ENCODE measurements at regions not wholly inside any gene's neighbourhood (a gene's known extent, or its start where the extent isn't known, plus 50 kb on each side); places are given as distances from the start of the nearest gene placed in this dataset.

DNA sequence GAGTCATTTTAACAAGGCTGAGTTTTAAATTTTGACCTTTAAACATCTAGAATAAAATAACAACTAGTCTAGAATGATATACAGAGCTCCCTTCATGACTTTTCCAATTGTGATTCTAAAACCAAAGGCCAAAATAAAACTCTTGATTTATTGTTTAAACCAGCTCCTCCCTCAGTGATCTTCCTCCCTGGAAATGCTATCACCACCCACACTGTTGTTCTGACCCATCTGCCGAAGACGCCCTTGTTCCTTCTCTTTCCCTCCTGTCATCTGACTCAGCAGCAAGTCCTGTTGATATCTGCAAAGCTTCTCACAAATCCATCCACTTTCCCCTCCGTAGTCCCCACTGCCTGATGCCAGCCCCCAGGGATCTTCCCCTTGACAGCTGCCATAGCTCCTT lies 231.6 kb upstream of the DYNLRB2 start:
- DNase-seq (ENCODE audit: low read depth in 3 of 3, low spot score in 2 of 3): no peak

DNA sequence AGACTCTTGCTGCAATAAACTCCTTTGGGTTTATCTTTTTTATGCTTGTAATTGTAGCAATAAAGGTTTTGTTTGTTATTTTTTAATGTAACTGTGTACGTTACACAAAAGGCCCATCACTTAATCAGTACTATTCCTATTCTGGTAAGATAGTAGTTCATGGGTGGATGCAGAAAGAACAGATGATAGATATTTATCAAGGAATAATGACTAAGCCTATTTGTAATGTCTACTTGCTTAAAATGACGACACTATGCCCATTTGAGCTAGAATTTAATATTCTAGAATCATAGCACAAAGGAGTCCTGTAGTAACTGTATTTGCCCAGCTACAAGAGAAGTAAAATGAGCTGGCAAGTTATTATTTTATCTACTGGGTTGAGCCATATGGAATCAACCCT lies 235.4 kb upstream of the DYNLRB2 start:
- DNase-seq (ENCODE audit: low read depth in 3 of 3, low spot score in 2 of 3): no peak

DNA sequence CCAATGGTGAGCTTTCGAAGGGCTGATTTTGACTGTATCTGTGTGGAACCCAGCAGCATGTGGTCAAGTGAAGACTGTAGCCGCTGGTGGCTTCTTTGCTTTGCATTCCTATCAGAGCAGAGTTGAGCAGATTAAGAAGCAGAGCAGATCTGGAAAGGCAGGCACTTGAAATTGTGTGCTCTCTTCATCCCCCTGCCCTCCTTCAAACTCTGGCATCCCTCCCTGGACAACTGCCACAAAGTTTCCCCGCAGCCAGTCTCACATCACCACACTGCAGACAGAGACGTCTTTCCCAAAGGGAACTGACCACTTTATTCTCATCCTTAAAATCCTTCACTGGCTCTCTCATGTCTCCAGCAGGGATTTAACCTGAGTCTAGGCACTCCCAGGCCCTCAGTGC lies 237.1 kb upstream of the DYNLRB2 start:
- DNase-seq (ENCODE audit: low read depth in 3 of 3, low spot score in 2 of 3): no peak

DNA sequence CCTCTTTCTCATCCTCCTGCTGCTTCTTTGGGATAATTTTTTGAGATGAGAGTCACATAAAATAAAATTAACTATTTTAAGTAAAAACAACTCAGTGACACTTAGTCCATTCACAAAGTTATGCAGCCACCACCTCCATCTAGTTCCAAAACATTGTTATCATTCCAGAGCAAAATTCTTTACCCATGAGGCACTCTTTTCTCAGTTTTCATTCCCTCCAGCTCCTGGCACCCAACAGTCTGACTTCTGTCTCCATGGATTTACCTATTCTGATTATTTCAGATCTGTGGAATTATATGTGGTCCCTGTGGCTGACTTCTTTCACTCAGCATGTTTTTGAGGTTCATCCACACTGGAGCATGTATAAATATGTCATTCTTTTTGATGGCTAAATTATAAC lies 239.9 kb upstream of the DYNLRB2 start:
- DNase-seq (ENCODE audit: low read depth in 3 of 3, low spot score in 2 of 3): no peak

DNA sequence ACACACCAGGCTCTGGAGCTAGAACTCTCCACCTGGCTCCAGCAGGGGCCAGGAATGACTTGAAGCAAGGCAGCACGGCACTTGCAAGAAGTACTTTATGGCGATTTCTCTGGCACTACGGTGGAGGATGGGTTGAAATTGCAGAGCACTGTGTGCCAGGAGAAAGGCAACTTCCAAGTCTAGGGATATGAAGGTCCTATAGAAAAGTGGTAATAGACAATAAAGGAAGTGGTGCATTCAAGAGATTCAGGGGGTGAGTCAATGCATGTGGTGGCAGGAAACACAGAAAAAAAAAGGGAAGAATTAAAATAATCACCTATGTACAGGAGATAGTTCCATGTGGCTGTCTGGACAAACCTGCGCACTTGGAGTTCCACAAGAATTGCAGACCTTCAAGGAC lies 240.3 kb upstream of the DYNLRB2 start:
- no peak for DNase-seq (ENCODE audit: low read depth in 3 of 3, low spot score in 2 of 3)

- DNase-seq (ENCODE audit: low read depth in 3 of 3, low spot score in 2 of 3): no peak
Measured at GRCh38 chr16:80299416-80299815, 241.4 kb upstream of the DYNLRB2 start.

GRCh38 chr16:80298676-80299075 lies 242.1 kb upstream of the DYNLRB2 start:
- no peak for DNase-seq (ENCODE audit: low read depth in 3 of 3, low spot score in 2 of 3)

DNA sequence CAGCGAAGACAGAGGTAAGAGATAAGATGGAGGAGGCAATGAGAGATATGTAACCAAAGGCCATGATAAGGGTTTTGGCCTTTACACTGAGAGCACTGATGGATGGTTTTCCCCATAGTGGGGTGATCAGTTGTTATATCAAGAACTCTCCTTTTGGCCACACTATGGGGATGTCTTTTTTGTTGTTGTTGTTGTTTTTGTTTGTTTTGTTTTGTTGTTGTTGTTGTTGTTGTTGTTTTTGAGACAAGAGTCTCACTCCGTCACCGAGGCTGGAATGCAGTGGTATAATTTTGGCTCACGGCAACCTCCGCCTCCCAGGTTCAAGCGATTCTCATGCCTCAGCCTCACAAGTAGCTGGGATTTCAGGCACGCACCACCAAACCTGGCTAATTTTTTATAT lies 244.8 kb upstream of the DYNLRB2 start:
- no peak for DNase-seq (ENCODE audit: low read depth in 3 of 3, low spot score in 2 of 3)

DNA sequence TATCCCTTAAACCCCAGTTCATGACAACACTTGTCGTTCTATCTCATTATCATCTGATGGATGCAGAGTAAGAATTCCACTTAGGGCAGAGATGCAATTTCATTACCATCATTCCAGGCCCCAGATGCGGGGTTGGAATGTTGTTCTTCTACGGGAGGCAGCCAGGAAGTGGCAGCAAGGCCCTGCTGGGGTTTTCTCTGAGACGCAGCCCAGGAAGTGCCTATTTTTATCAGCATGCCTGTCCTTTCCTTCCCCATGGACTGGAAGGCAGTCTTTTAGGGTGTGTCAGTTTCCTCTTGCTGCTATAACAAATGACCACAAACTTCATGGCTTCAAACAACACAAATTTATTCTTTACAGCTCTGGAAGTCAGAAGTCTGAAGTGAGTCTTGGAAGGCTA lies 246.6 kb upstream of the DYNLRB2 start:
- DNase-seq (ENCODE audit: low read depth in 3 of 3, low spot score in 2 of 3): no peak

DNA sequence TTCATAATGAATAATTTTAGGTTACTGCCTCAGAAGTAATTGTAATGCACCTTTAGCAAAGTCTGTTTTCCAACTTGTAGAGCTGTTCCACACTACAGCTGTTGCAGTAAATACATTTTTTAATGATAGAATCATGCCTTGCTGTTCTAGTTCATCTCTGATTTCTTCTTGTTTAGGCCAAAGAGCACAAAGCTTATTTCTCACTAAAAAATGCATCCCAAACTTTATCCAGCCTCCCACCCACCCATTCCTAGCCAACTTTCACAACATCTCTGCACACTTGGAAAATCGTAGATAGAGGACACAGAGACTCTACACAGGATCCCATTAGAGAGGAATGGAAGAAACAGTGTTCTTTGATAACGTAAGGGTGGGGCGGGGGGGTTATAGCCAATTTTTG lies 252.2 kb upstream of the DYNLRB2 start:
- no peak for DNase-seq (ENCODE audit: low read depth in 3 of 3, low spot score in 2 of 3)

GRCh38 chr16:80287674-80288073 lies 253.1 kb upstream of the DYNLRB2 start:
- DNase-seq (ENCODE audit: low read depth in 3 of 3, low spot score in 2 of 3): no peak

DNA sequence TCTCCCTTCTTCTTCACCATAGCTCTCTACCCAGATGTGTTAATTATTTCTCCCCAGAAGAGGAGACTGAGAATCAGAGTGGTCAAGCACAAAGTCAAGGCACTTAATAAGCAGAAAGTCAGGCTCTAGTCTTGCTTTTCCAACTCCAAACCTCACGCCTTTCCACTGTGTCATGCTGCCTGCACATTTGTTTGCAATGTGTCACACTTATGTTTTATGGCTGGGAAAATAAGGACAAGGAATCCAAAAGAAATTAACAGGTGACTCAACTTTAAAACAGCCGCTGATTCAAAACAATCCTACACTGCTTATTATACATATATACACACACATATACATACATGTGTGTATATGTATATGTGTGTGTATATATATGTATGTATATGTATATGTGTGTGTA lies 255.7 kb upstream of the DYNLRB2 start:
- no peak for DNase-seq (ENCODE audit: low read depth in 3 of 3, low spot score in 2 of 3)

- DNase-seq (ENCODE audit: low read depth in 3 of 3, low spot score in 2 of 3): no peak
Measured at GRCh38 chr16:80283466-80284392, 257.1 kb upstream of the DYNLRB2 start.

GRCh38 chr16:80280557-80280956 lies 260.2 kb upstream of the DYNLRB2 start:
- no peak for DNase-seq (ENCODE audit: low read depth in 3 of 3, low spot score in 2 of 3)

DNA sequence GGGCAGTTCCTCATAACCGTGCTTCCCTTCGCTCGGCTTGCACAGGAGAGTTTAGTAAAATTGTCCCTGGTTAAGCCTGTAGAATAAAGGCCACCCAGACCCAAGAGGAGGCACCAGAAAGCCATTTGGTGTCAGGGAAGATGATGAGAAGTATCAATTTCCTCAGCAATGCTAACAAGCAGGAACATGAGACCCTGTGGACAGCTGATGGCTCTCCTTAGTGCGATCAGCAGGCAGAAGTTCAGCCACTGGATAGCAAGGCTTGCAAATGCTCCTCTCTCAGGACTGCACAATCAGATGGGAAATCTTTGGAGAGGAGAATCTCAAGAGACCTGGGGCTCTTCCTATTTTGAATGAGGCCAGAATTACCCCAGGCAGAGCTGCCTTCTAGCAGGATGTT lies 261.1 kb upstream of the DYNLRB2 start:
- DNase-seq (ENCODE audit: low read depth in 3 of 3, low spot score in 2 of 3): no peak

GRCh38 chr16:80277182-80277581 lies 263.6 kb upstream of the DYNLRB2 start:
- no peak for DNase-seq (ENCODE audit: low read depth in 3 of 3, low spot score in 2 of 3)

- DNase-seq (ENCODE audit: low read depth in 3 of 3, low spot score in 2 of 3): no peak
Measured at GRCh38 chr16:80274576-80275191, 266.1 kb upstream of the DYNLRB2 start.

GRCh38 chr16:80273635-80274538 lies 266.9 kb upstream of the DYNLRB2 start:
- DNase-seq (ENCODE audit: low read depth in 3 of 3, low spot score in 2 of 3): no peak

- no peak for DNase-seq (ENCODE audit: low read depth in 3 of 3, low spot score in 2 of 3)
Measured at GRCh38 chr16:80265624-80266306, 275.0 kb upstream of the DYNLRB2 start.

- no peak for DNase-seq (ENCODE audit: low read depth in 3 of 3, low spot score in 2 of 3)
Measured at GRCh38 chr16:80263848-80264694, 276.7 kb upstream of the DYNLRB2 start.

Data from right renal cortex interstitium (tissue), 3 donors.